AG04449 (cell line): ENCODE measurements at regions not wholly inside any gene's neighbourhood (a gene's known extent, or its start where the extent isn't known, plus 50 kb on each side); places are given as distances from the start of the nearest gene placed in this dataset.

Experiments used
- CTCF ChIA-PET: fragments of 350-600 bp; formaldehyde crosslinking; extraction: SDS; loops from one replicate; lab custom pipeline; 2021; ENCODE audit warnings: antibody characterized with exemption; lab: Yijun Ruan, JAX
- POLR2A ChIA-PET: fragments of 400-600, 350-600 bp; formaldehyde crosslinking; extraction: SDS; loops from one replicate; lab custom pipeline; 2020; ENCODE audit warnings: antibody characterized with exemption, inconsistent platforms; lab: Yijun Ruan, JAX
- DNase-seq: peaks from one replicate; pipeline ENCODE4 v3.0.0-alpha.2; 2010; ENCODE audit warnings: low read depth, low spot score
- H3K4me3 ChIP-seq: 2 replicates; pipeline ENCODE4 v1.5.1; 2011; ENCODE audit warnings: low read depth, mild to moderate bottlenecking, control low read depth, low read length
- TF ChIP-seq, protein P1 (sequence below): IDR thresholded peaks from one replicate; pipeline ENCODE4 v1.5.1; 2011; ENCODE audit warnings: mild to moderate bottlenecking, moderate library complexity, low read length, control low read depth, inconsistent platforms; ENCODE audit not compliant: insufficient read depth; ENCODE audit errors: missing control alignments

DNA sequence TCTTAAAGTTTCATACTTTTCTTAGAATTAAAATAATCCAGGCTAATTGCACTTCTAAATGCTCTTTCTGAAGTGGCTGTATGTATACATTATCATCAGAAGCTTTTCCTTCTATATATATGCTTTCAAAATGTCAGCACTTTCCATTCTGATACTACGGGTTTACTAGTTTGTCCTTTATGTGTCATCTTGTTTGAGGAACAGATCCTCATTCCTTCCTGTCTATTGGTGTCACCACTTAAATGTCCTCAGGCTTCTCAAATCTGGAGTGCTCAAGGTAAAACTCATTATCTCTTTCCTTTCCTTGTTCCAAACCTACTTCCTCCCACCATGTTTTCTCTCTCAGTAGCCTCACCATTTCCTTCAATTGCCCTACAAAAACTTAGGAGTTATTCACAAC lies 236.3 kb downstream of the CSNK1G3 start:
- TF ChIP-seq, protein P1, sequence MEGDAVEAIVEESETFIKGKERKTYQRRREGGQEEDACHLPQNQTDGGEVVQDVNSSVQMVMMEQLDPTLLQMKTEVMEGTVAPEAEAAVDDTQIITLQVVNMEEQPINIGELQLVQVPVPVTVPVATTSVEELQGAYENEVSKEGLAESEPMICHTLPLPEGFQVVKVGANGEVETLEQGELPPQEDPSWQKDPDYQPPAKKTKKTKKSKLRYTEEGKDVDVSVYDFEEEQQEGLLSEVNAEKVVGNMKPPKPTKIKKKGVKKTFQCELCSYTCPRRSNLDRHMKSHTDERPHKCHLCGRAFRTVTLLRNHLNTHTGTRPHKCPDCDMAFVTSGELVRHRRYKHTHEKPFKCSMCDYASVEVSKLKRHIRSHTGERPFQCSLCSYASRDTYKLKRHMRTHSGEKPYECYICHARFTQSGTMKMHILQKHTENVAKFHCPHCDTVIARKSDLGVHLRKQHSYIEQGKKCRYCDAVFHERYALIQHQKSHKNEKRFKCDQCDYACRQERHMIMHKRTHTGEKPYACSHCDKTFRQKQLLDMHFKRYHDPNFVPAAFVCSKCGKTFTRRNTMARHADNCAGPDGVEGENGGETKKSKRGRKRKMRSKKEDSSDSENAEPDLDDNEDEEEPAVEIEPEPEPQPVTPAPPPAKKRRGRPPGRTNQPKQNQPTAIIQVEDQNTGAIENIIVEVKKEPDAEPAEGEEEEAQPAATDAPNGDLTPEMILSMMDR = no peak
- POLR2A ChIA-PET = no interaction called here
- H3K4me3 ChIP-seq = no peak overlapping the region
- DNase-seq = no peak
- CTCF ChIA-PET = no interaction called here

DNA sequence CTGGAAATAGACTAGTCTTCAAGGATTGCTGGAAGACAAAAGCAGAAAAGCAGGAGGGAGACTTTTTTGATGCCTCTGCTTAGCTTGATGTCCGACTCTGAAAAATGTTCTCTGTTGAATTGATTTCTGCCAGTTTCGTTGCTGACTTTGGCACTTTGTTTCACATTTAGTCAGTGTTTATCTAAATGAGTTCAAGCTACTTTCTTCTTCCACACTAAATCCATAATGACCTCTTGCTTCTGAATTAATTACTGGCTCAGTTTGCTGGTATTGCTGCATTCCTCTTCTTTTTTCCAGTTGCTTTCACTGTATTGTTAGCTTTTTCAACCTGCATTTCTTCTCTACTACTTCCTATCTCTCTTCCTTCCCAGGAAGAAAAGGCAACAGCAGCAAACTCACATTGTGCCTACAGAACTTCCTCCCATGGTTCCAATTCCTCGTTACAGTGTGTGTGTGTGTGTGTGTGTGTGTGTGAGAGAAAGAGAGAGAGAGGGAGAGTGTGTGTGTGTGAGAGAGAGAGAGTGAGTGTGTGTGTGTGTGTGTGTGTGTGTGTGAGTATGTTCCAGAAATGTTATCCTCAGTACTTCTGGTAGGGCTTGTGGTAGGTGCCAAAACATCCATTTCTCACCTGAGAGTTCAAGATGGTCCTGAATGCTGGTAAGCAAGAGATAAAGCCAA lies 234.8 kb downstream of the CSNK1G3 start:
- ChIA-PET CTCF (no interaction called here), POLR2A (no interaction called here)
- H3K4me3 ChIP-seq = no peak overlapping the region
- DNase-seq = no peak
- TF ChIP-seq, protein P1 = no peak

DNA sequence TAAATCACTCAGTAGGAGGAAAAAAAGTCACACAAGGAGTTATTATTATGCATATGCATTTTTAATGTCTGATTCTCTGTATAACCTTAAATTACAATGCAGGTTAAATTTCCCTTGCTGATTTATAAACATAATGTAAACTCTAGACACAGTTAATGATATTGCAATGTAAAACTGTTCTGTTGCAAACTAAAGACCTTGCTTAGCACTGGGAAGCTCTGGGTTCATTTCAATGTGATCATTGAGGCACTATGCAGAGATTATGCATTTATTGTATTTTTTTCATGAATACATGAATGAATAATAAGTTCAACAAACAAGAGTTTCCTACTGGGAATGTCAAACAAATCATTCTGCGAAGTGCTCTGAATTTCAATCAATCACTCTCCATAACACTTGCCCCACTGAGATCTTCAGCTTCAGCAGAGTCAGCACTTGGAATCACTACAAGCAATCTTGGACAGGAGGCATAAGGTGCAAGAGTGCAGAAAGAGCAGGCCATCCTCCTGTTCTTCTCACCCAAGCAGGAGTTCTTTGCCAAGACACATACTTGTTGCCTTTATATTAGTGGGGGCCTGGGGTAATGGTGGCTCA lies 232.1 kb downstream of the CSNK1G3 start:
- CTCF ChIA-PET = no interaction called here
- TF ChIP-seq, protein P1 = no peak
- H3K4me3 ChIP-seq = no peak overlapping the region
- POLR2A ChIA-PET = no interaction called here
- no peak for DNase-seq

DNA sequence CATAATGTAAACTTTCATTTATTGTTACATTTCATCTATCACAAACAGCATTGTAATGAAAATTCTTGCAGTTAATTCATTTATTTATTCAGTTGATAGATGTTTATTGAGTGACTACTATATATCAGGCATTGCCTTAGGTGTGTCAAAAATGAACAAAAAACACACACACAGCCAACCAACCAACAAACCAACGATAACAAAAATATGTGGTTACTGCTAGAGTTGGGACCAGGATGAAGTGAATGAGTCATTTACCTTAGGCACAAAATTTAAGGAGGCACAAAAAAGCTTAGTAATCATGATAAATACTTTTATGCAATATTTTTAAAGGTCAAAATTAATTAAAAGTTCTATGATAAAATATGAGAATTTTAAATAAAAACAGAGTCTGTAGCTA lies 223.4 kb downstream of the CSNK1G3 start:
- no peak overlapping the region for H3K4me3 ChIP-seq
- TF ChIP-seq, protein P1 = no peak
- ChIA-PET POLR2A (no interaction called here), CTCF (no interaction called here)
- DNase-seq = no peak

DNA sequence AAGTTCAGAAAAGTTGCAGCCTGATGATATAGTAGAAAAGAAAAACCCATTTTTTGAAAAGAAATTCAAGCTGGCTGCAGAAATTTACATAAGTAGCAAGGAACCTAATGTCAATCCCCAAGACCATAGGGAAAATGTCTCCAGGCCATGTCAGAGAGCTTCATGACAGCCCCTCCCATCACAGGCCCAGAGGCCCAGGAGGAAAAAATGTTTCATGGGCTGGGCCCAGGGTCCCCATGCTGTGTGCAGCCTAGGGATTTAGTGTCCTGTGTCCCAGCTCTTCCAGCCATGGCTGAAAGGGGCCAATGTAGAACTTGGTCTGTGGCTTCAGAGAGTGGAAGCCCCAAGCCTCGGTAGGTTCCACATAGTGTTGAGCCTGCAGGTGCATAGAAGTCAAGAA lies 220.3 kb downstream of the CSNK1G3 start:
- DNase-seq = no peak
- no peak overlapping the region for H3K4me3 ChIP-seq
- ChIA-PET POLR2A (no interaction called here), CTCF (no interaction called here)
- TF ChIP-seq, protein P1 = no peak

DNA sequence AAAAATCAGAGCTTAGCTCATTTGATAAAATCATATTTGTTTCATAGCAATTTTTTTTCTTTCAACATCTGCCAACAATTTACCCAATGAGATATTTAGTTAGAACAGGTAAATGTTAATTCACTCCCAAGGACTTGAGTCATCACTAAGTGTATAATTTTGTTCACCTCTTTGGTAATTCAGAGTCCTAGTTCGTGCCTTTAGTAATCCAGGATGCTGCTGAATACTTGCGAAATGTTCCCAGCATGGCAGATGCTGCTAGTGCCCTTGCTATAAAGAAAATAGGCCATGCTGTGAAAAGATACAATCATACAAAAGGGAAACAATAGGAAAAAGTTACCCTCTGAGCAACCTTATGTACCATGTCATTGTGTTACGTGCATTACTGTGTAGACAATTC lies 210.5 kb downstream of the CSNK1G3 start:
- ChIA-PET CTCF (no interaction called here), POLR2A (no interaction called here)
- no peak overlapping the region for H3K4me3 ChIP-seq
- TF ChIP-seq, protein P1 = no peak
- DNase-seq = no peak
